K562 (cell line): ENCODE measurements at regions not wholly inside any gene's neighbourhood (a gene's known extent, or its start where the extent isn't known, plus 50 kb on each side); places are given as distances from the start of the nearest gene placed in this dataset.
A peak's percentile ranks its signal among the peaks of the same experiment; 100 is the strongest.

Experiments
- FOXA3 ChIP-seq, 2 experiments: fragments of 450-650 bp in 1 of 2; sonication (generic) in 1 of 2; formaldehyde crosslinking; IDR thresholded peaks in 1 of 2; conservative IDR thresholded peaks in 1 of 2; 2 replicates each; pipeline versions ENCODE4 v1.4.0 to v1.8.0; 2020 to 2022; ENCODE audit warnings: mild to moderate bottlenecking in 2 of 2, missing genetic modification reagents in 1 of 2
- HIVEP1 ChIP-seq: fragments of 250-450 bp; sonication (Bioruptor Pico); IDR thresholded peaks from 2 replicates; pipeline ENCODE4 v1.4.0; 2020; ENCODE audit warnings: mild to moderate bottlenecking
- ID3 ChIP-seq, 2 experiments: fragments of 250-450 bp in 1 of 2; fragments of 450-650 bp in 1 of 2; sonication (Bioruptor Pico) in 1 of 2; IDR thresholded peaks; 2 replicates each; pipeline versions ENCODE4 v1.6.1 to v1.8.0; 2016 to 2021; ENCODE audit warnings: mild to moderate bottlenecking in 2 of 2, moderate library complexity in 2 of 2, missing compliant biosample characterization in 1 of 2, missing genetic modification characterization in 1 of 2
- MYC ChIP-seq, 2 experiments: fragments of 250-450 bp in 1 of 2; sonication (Bioruptor Pico) in 1 of 2; IDR thresholded peaks; 2 replicates each; pipeline versions ENCODE4 v1.5.1 to v1.6.1; 2012 to 2021; ENCODE audit warnings: low read depth in 2 of 2, borderline replicate concordance in 1 of 2, improper control_type of control experiment in 1 of 2, low read length in 1 of 2, mild to moderate bottlenecking in 1 of 2, moderate library complexity in 1 of 2
- NUFIP1 ChIP-seq: fragments of 450-650 bp; IDR thresholded peaks from 2 replicates; pipeline ENCODE4 v1.6.1; 2018; ENCODE audit not compliant: partially characterized antibody
- PYGO2 ChIP-seq: fragments of 450-650 bp; IDR thresholded peaks from 2 replicates; pipeline ENCODE4 v1.6.1; 2016; ENCODE audit warnings: mild to moderate bottlenecking, missing genetic modification characterization, moderate library complexity, missing compliant biosample characterization
- SAFB2 ChIP-seq: fragments of 200-400 bp; formaldehyde crosslinking; IDR thresholded peaks from 2 replicates; pipeline ENCODE4 v1.6.1; 2018; ENCODE audit warnings: borderline replicate concordance, low read length, low read depth, moderate library complexity; ENCODE audit not compliant: severe bottlenecking
- SNAPC5 ChIP-seq: fragments of 250-450 bp; sonication (Bioruptor Pico); IDR thresholded peaks from 2 replicates; pipeline ENCODE4 v1.8.0; 2021; ENCODE audit warnings: moderate library complexity, mild to moderate bottlenecking, inconsistent platforms
- TAF1 ChIP-seq: IDR thresholded peaks from 2 replicates; pipeline ENCODE4 v1.6.1; 2011; ENCODE audit warnings: mild to moderate bottlenecking, low read length, moderate library complexity; ENCODE audit not compliant: insufficient read depth, control insufficient read depth, severe bottlenecking; ENCODE audit errors: extremely low read depth
- THRB ChIP-seq: fragments of 450-650 bp; formaldehyde crosslinking; conservative IDR thresholded peaks from 2 replicates; pipeline ENCODE4 v1.4.0; 2022; ENCODE audit warnings: mild to moderate bottlenecking, missing genetic modification characterization
- TRIM28 ChIP-seq: fragments of 450-650 bp; IDR thresholded peaks from 2 replicates; pipeline ENCODE4 v1.6.1; 2017
- ZFP1 ChIP-seq: fragments of 450-650 bp; formaldehyde crosslinking; IDR thresholded peaks from 2 replicates; pipeline ENCODE4 v1.4.0; 2020; ENCODE audit warnings: mild to moderate bottlenecking, mixed read lengths
- ZFX ChIP-seq: sonication (generic); formaldehyde crosslinking; IDR thresholded peaks from 2 replicates; pipeline ENCODE4 v1.8.0; 2022; ENCODE audit warnings: mild to moderate bottlenecking, missing genetic modification reagents, moderate library complexity
- ZNF165 ChIP-seq: fragments of 250-450 bp; sonication (Bioruptor Pico); IDR thresholded peaks from 2 replicates; pipeline ENCODE4 v1.4.0; 2020; ENCODE audit warnings: borderline replicate concordance
- ZNF318 ChIP-seq, 2 experiments: fragments of 450-650 bp; IDR thresholded peaks; 2 replicates each; pipeline ENCODE4 v1.6.1; 2016; ENCODE audit warnings: mild to moderate bottlenecking in 2 of 2, borderline replicate concordance in 1 of 2, low read depth in 1 of 2, moderate library complexity in 1 of 2
- ZNF589 ChIP-seq: fragments of 200-800 bp; sonication (Bioruptor generic); IDR thresholded peaks from 2 replicates; pipeline ENCODE4 v1.6.1; 2016; ENCODE audit warnings: low read depth, missing genetic modification characterization, missing compliant biosample characterization

GRCh38 chr2:195369218-195369587, 287.8 kb upstream of the SLC39A10 start (continued):
- no peak for TF ChIP-seq MYC (IDR thresholded peaks at IDR 0.05; ENCODE audit: low read depth, low read length)
- peak; percentile 59; the same call in 1 of the 2 replicates for TF ChIP-seq MYC (CRISPR knock-in tag; IDR thresholded peaks at IDR 0.05; ENCODE audit: borderline replicate concordance, low read depth)
- TF ChIP-seq ZFX (CRISPR knock-in tag), result no peak
- TF ChIP-seq ZNF165, result peak; percentile 89; the same call in 1 of the 2 replicates
- TF ChIP-seq ZNF589, result peak; percentile 94
- TF ChIP-seq TRIM28, result no peak
- peak; percentile 68; the same call in 1 of the 2 replicates for TF ChIP-seq THRB (CRISPR knock-in tag)
- peak; percentile 39; the same call in 1 of the 2 replicates for TF ChIP-seq SNAPC5
- TF ChIP-seq PYGO2 (tag), result peak; percentile 90
- no peak for TF ChIP-seq TAF1
- TF ChIP-seq SAFB2, result no peak
- TF ChIP-seq NUFIP1, result peak; percentile 60
- peak in 1 of 2 experiments; percentile 18; a peak in 1 of 4 replicates for TF ChIP-seq FOXA3 (CRISPR knock-in tag; conservative IDR thresholded peaks at IDR 0.05 in 1 of 2, IDR thresholded peaks at IDR 0.05 in 1 of 2)
- TF ChIP-seq HIVEP1 (CRISPR knock-in tag), result peak; percentile 92
- peak; percentile 63; the same call in 1 of the 2 replicates for TF ChIP-seq ID3 (CRISPR knock-in tag; IDR thresholded peaks at IDR 0.05)
- TF ChIP-seq ID3 (tag; IDR thresholded peaks at IDR 0.05), result peak; percentile 98
- peak; percentile 60; the same call in 1 of the 2 replicates for TF ChIP-seq ZFP1 (CRISPR knock-in tag)
- TF ChIP-seq ZNF318 (IDR thresholded peaks at IDR 0.05; ENCODE audit: borderline replicate concordance in 1 of 2, low read depth in 1 of 2), result no peak
